HCT116 (cell line): ENCODE measurements at regions not wholly inside any gene's neighbourhood (a gene's known extent, or its start where the extent isn't known, plus 50 kb on each side); places are given as distances from the start of the nearest gene placed in this dataset.

Experiments
- ATAC-seq: fragments of 200-7000 bp; cut with Tn5 transposase; 2 replicates; pipeline ENCODE4 v1.9.1; 2020; ENCODE audit warnings: mild to moderate bottlenecking, moderate library complexity
- BruUV-seq: library from RNA; stranded (reverse); fragments of 400-500 nt; replicated peaks from 2 replicates; lab custom pipeline; 2021; lab: Mats Ljungman, UMichigan
- CTCF ChIA-PET: fragments of 300-600 bp; sonication (Branson Sonifier 250); formaldehyde crosslinking; loops from one replicate; lab custom pipeline; 2021; ENCODE audit warnings: antibody characterized with exemption; lab: Charles Lee
- POLR2A ChIA-PET: fragments of 300-600, 350-600 bp; sonication (Branson Sonifier 250); formaldehyde crosslinking; loops from one replicate; lab custom pipeline; 2021; ENCODE audit warnings: antibody characterized with exemption; lab: Charles Lee
- RAD21 ChIA-PET, 2 experiments: fragments of 300-600 bp; sonication (Branson Sonifier 250); formaldehyde crosslinking; loops; one replicate each; lab custom pipeline; 2023; ENCODE audit warnings: low total read pairs in 2 of 2; ENCODE audit not compliant: uncharacterized antibody in 2 of 2, unreplicated experiment in 2 of 2, low non-redundant PET in 1 of 2; lab: Charles Lee
- DNase-seq: peaks from one replicate; pipeline ENCODE4 v3.0.0-alpha.2; 2010; ENCODE audit warnings: low read depth, low spot score
- H2AFZ ChIP-seq: fragments of 200-600 bp; shearing (Covaris generic), sonication (generic); 2 replicates; pipeline ENCODE4 v1.6.1; 2017; ENCODE audit warnings: low read depth, mixed run types, mixed read lengths, antibody characterized with exemption, low read length; ENCODE audit not compliant: poor library complexity, severe bottlenecking
- H3K27ac ChIP-seq: 2 replicates; pipeline ENCODE4 v1.5.1; 2012; ENCODE audit warnings: low read depth, low read length
- H3K27me3 ChIP-seq: fragments of 200-600 bp; sonication (generic); 2 replicates; pipeline ENCODE4 v1.6.1; 2016; ENCODE audit warnings: mixed run types, low read length, mixed read lengths; ENCODE audit not compliant: insufficient read depth
- H3K36me3 ChIP-seq, 2 experiments: fragments of 200-500 bp in 1 of 2; fragments of 200-600 bp in 1 of 2; sonication (Bioruptor generic) in 1 of 2; sonication (generic) in 1 of 2; 2 replicates each; pipeline versions ENCODE4 v1.5.1 to v1.6.1; 2014 to 2016; ENCODE audit warnings: low read length in 2 of 2, inconsistent platforms in 1 of 2, mixed read lengths in 1 of 2, mixed run types in 1 of 2; ENCODE audit not compliant: insufficient read depth in 2 of 2, control insufficient read depth in 1 of 2
- H3K4me1 ChIP-seq, 2 experiments: fragments of 200-600 bp in 1 of 2; sonication (generic) in 1 of 2; 2 replicates each; pipeline versions ENCODE4 v1.5.1 to v1.6.1; 2012 to 2017; ENCODE audit warnings: low read length in 2 of 2, inconsistent platforms in 1 of 2, mild to moderate bottlenecking in 1 of 2, mixed read lengths in 1 of 2, mixed run types in 1 of 2, moderate library complexity in 1 of 2; ENCODE audit not compliant: insufficient read depth in 2 of 2, control insufficient read depth in 1 of 2
- H3K4me2 ChIP-seq: fragments of 200-600 bp; sonication (generic); 2 replicates; pipeline ENCODE4 v1.6.1; 2017; ENCODE audit warnings: mixed run types, low read length, mixed read lengths
- H3K4me3 ChIP-seq, 2 experiments: fragments of 200-600 bp in 1 of 2; sonication (generic) in 1 of 2; replicated peaks in 1 of 2; 2 replicates each; pipeline ENCODE4 v1.5.1; 2011 to 2016; ENCODE audit warnings: low read length in 2 of 2, control low read depth in 1 of 2, low read depth in 1 of 2, mild to moderate bottlenecking in 1 of 2, mixed read lengths in 1 of 2, mixed run types in 1 of 2
- H3K79me2 ChIP-seq: fragments of 200-600 bp; sonication (generic); 2 replicates; pipeline ENCODE4 v1.6.1; 2017; ENCODE audit warnings: mild to moderate bottlenecking, mixed run types, low read length, moderate library complexity, mixed read lengths; ENCODE audit not compliant: insufficient read depth
- H3K9ac ChIP-seq: fragments of 200-600 bp; sonication (generic); 2 replicates; pipeline ENCODE4 v1.6.1; 2016; ENCODE audit warnings: low read length, mixed read lengths
- H3K9me2 ChIP-seq: fragments of 200-600 bp; sonication (generic), shearing (Covaris generic); 2 replicates; pipeline ENCODE4 v1.6.1; 2017; ENCODE audit warnings: mixed run types, mild to moderate bottlenecking, moderate library complexity; ENCODE audit not compliant: insufficient read depth
- H3K9me3 ChIP-seq, 2 experiments: fragments of 200-500 bp in 1 of 2; fragments of 200-600 bp in 1 of 2; sonication (Bioruptor generic) in 1 of 2; sonication (generic) in 1 of 2; 2 replicates each; pipeline ENCODE4 v1.6.1; 2014 to 2017; ENCODE audit warnings: low read length in 2 of 2, mixed read lengths in 2 of 2, inconsistent platforms in 1 of 2, low read depth in 1 of 2, mild to moderate bottlenecking in 1 of 2, mixed run types in 1 of 2, moderate library complexity in 1 of 2; ENCODE audit not compliant: control insufficient read depth in 1 of 2, insufficient read depth in 1 of 2
- H4K20me1 ChIP-seq: fragments of 200-600 bp; sonication (generic), shearing (Covaris generic); 2 replicates; pipeline ENCODE4 v1.6.1; 2017; ENCODE audit warnings: mixed run types, mild to moderate bottlenecking, moderate library complexity; ENCODE audit not compliant: insufficient read depth
- CEBPB ChIP-seq: IDR thresholded peaks from 2 replicates; pipeline ENCODE4 v1.6.1; 2012; ENCODE audit warnings: low read depth
- FOSL1 ChIP-seq: IDR thresholded peaks from 2 replicates; pipeline ENCODE4 v1.6.1; 2012; ENCODE audit warnings: low read depth
- JUND ChIP-seq: IDR thresholded peaks from 2 replicates; pipeline ENCODE4 v1.6.1; 2012
- POLR2A ChIP-seq: IDR thresholded peaks from 2 replicates; pipeline ENCODE4 v1.7.0; 2011; ENCODE audit warnings: borderline replicate concordance; ENCODE audit not compliant: insufficient read depth, insufficient read length; ENCODE audit errors: extremely low read depth
- RAD21 ChIP-seq: IDR thresholded peaks from 2 replicates; pipeline ENCODE4 v1.6.1; 2012; ENCODE audit warnings: low read depth, mild to moderate bottlenecking
- SIN3A ChIP-seq: IDR thresholded peaks from 2 replicates; pipeline ENCODE4 v1.6.1; 2012; ENCODE audit warnings: low read depth
- YY1 ChIP-seq: IDR thresholded peaks from 2 replicates; pipeline ENCODE4 v1.6.1; 2011; ENCODE audit warnings: low read length, low read depth, moderate library complexity, mild to moderate bottlenecking; ENCODE audit not compliant: insufficient replicate concordance; ENCODE audit errors: extremely low read depth
- ZNF274 ChIP-seq: fragments of 200-500 bp; sonication (Bioruptor generic); IDR thresholded peaks from 2 replicates; pipeline ENCODE4 v1.6.1; 2014; ENCODE audit warnings: mild to moderate bottlenecking, low read depth, low read length, inconsistent platforms
- intact Hi-C: fragments of 100-400 bp; cut with micrococcal nuclease; formaldehyde crosslinking; loops from 2 replicates; pipeline ENCODE4 v1.10.0; 2022
- TF ChIP-seq, protein P1 (sequence below), 3 experiments: fragments of 200-600 bp in 1 of 3; sonication (generic) in 1 of 3; IDR thresholded peaks in 2 of 3; conservative IDR thresholded peaks in 1 of 3; 2 replicates each; pipeline ENCODE4 v1.5.1; 2012 to 2017; ENCODE audit warnings: low read depth in 2 of 3, low read length in 2 of 3, antibody characterized with exemption in 1 of 3, borderline replicate concordance in 1 of 3, control low read depth in 1 of 3, mild to moderate bottlenecking in 1 of 3, mixed read lengths in 1 of 3, mixed run types in 1 of 3, moderate library complexity in 1 of 3; ENCODE audit not compliant: insufficient read depth in 1 of 3

DNA sequence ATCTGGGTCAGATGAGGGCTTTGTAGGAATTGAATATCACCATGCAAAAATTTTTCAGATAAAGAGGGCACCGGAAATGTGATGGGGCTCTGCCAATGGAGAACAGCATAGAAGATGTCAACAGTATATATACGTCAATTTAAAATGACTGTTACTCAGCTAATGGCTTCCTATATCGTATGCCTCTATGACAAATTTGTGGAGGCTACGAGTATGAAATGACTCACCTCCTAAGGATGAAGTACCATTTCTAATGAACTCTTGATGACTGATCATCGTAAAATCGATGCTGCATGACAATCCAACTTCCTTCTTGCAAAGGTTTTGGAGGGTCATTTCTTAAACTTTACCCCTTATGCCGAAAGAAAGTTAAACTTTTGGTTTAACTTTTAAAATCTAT is 450.3 kb upstream of the ZP4 start (continued):
- no peak for TF ChIP-seq YY1
- TF ChIP-seq POLR2A, result no peak
- no peak for TF ChIP-seq ZNF274
- TF ChIP-seq, protein P1, sequence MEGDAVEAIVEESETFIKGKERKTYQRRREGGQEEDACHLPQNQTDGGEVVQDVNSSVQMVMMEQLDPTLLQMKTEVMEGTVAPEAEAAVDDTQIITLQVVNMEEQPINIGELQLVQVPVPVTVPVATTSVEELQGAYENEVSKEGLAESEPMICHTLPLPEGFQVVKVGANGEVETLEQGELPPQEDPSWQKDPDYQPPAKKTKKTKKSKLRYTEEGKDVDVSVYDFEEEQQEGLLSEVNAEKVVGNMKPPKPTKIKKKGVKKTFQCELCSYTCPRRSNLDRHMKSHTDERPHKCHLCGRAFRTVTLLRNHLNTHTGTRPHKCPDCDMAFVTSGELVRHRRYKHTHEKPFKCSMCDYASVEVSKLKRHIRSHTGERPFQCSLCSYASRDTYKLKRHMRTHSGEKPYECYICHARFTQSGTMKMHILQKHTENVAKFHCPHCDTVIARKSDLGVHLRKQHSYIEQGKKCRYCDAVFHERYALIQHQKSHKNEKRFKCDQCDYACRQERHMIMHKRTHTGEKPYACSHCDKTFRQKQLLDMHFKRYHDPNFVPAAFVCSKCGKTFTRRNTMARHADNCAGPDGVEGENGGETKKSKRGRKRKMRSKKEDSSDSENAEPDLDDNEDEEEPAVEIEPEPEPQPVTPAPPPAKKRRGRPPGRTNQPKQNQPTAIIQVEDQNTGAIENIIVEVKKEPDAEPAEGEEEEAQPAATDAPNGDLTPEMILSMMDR (IDR thresholded peaks at IDR 0.05 in 2 of 3, conservative IDR thresholded peaks at IDR 0.05 in 1 of 3; ENCODE audit: borderline replicate concordance in 1 of 3, insufficient read depth in 1 of 3, low read depth in 2 of 3, low read length in 2 of 3), result no peak
- no peak for TF ChIP-seq CEBPB
- TF ChIP-seq RAD21, result no peak
- no peak for TF ChIP-seq FOSL1
- TF ChIP-seq SIN3A, result no peak
- TF ChIP-seq, all 23 proteins: peak for 0

DNA sequence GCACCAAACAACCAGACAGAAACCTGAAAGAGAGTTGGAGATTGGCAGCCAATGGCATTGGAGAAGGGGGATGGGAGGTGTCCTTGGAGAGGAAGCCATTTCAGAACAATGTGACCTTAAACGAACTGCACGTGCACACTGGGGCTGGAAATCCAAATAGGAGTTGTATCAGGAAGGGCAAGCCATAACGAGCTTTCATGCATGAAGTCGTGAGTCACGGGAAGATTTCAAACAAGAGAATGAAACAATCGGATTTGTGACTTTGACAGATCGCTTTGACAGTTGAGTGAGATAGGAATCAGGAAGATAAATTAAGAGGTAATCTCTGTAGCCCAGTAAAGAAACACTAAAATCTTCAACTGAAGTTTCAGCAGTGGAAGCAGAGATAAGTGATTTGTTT is 445.8 kb upstream of the ZP4 start:
- RAD21 ChIA-PET, result no interaction called here
- TF ChIP-seq JUND (no peak), FOSL1 (no peak)
- Histone ChIP-seq H3K27ac (no peak overlapping the region), H3K4me2 (no peak overlapping the region), H3K4me3 (no peak overlapping the region), H3K27me3 (no peaks in the 10 kb centered on the region), H3K4me1 (no peaks in the 10 kb centered on the region), H3K9me3 (peaks cover 0 to 25% of the 10 kb centered on the region in 2 experiments; a peak in 2 of 4 replicates), H3K9me2 (no peaks in the 10 kb centered on the region), H4K20me1 (no peaks in the 10 kb centered on the region), H2AFZ (no peak overlapping the region), H3K79me2 (no peaks in the 10 kb centered on the region), H3K36me3 (no peaks in the 10 kb centered on the region), H3K9ac (no peak overlapping the region)
- intact Hi-C loops, result no loop called here
- CTCF ChIA-PET, result no interaction called here
- BruUV-seq, result no TSS peak
- no peak for ATAC-seq
- no peak for DNase-seq
- POLR2A ChIA-PET, result no interaction called here
